Stomach (tissue), 8 donors: ENCODE measurements at regions not wholly inside any gene's neighbourhood (a gene's known extent, or its start where the extent isn't known, plus 50 kb on each side); places are given as distances from the start of the nearest gene placed in this dataset.

Experiments used
- DNase-seq, 2 donors: peaks; one replicate each; pipeline versions ENCODE4 v3.0.0 to v3.0.0-alpha.2; 2013 to 2019
- H3K27ac ChIP-seq, 5 donors: fragments of 200-600 bp in 4 of 5; sonication (generic) in 4 of 5; one replicate each; pipeline ENCODE4 v1.5.1; 2013 to 2019; ENCODE audit warnings: mild to moderate bottlenecking in 1 of 5, moderate library complexity in 1 of 5
- H3K27me3 ChIP-seq, 3 donors: fragments of 200-600 bp; sonication (generic); one replicate each; pipeline ENCODE4 v1.5.1; 2017 to 2019; ENCODE audit warnings: mixed run types in 1 of 3
- H3K36me3 ChIP-seq, 4 donors: fragments of 200-600 bp; sonication (generic); 1 replicate in 3 of 4; 2 replicates in 1 of 4; pipeline ENCODE4 v1.5.1; 2016 to 2019
- H3K4me1 ChIP-seq, 4 donors: fragments of 200-600 bp; sonication (generic); one replicate each; pipeline ENCODE4 v1.5.1; 2016 to 2019
- H3K4me3 ChIP-seq, 4 donors: fragments of 200-600 bp; sonication (generic) in 3 of 4; one replicate each; pipeline ENCODE4 v1.5.1; 2016 to 2019; ENCODE audit warnings: mild to moderate bottlenecking in 1 of 4
- H3K9me3 ChIP-seq, 4 donors: fragments of 200-600 bp; sonication (generic); one replicate each; pipeline ENCODE4 v1.5.1; 2016 to 2019
- CTCF ChIP-seq, 7 experiments: fragments of 450-650 bp in 4 of 7; fragments of 200-600 bp in 3 of 7; sonication (generic) in 3 of 7; IDR thresholded peaks; one replicate each; pipeline ENCODE4 v1.5.1; 2016 to 2019; ENCODE audit warnings: antibody characterized with exemption in 7 of 7, control low read depth in 2 of 7, mild to moderate bottlenecking in 1 of 7
- EP300 ChIP-seq: sonication (generic); formaldehyde crosslinking; IDR thresholded peaks from one replicate; pipeline ENCODE4 v1.6.1; 2017; ENCODE audit warnings: antibody characterized with exemption
- POLR2A ChIP-seq, 4 donors: fragments of 450-650 bp; IDR thresholded peaks; one replicate each; pipeline ENCODE4 v1.6.1; 2016; ENCODE audit warnings: antibody characterized with exemption in 4 of 4, control low read depth in 2 of 4, mild to moderate bottlenecking in 1 of 4, moderate library complexity in 1 of 4
- POLR2AphosphoS5 ChIP-seq, 3 donors: sonication (generic); formaldehyde crosslinking; IDR thresholded peaks; one replicate each; pipeline ENCODE4 v1.6.1; 2016; ENCODE audit warnings: antibody characterized with exemption in 3 of 3
- WGBS, 5 donors: extraction: QIAGEN DNeasy Blood & Tissue Kit in 3 of 5; methylation state at CpG; one replicate each; pipeline versions ENCODE4 v1.1.5 to v1.1.7; 2013 to 2018; 5-methylcytosine and 5-hydroxymethylcytosine counted together
- intact Hi-C: fragments of 100-400 bp; cut with DNase I; formaldehyde crosslinking; loops from one replicate; pipeline ENCODE4 v1.15.1; 2023; ENCODE audit warnings: low total_unique reads
- donor health status: healthy with polysubstance abuse.
- donor health status: Bipolar disorder and iron deficiency.
- donor health status: healthy.

GRCh38 chr5:92567831-92568450 is 1013.1 kb downstream of the NR2F1-AS1 start:
- Histone ChIP-seq H3K4me3 (no peak overlapping the region), H3K27me3 (no peaks in the 10 kb centered on the region), H3K27ac (no peak overlapping the region), H3K9me3 (no peaks in the 10 kb centered on the region), H3K36me3 (no peaks in the 10 kb centered on the region), H3K4me1 (no peaks in the 10 kb centered on the region)
- TF ChIP-seq POLR2A (IDR thresholded peaks at IDR 0.05) (no peak), CTCF (IDR thresholded peaks at IDR 0.05) (no peak), POLR2AphosphoS5 (IDR thresholded peaks at IDR 0.05) (no peak), EP300 (no peak)
- WGBS, 5 donors, result 50 to 85% (median 69%) methylated on average over 3 of the region's 3 CpGs
- no peak for DNase-seq
- intact Hi-C loops, result no loop called here

GRCh38 chr5:92566113-92566786 is 1014.8 kb downstream of the NR2F1-AS1 start:
- WGBS, 5 donors, result 44 to 62% (median 54%) methylated on average over 3 of the region's 3 CpGs
- H3K27me3 ChIP-seq, result no peaks in the 10 kb centered on the region
- H3K9me3 ChIP-seq, result no peaks in the 10 kb centered on the region
- TF ChIP-seq POLR2AphosphoS5 (IDR thresholded peaks at IDR 0.05), result no peak
- TF ChIP-seq CTCF (IDR thresholded peaks at IDR 0.05), result no peak
- no peak for TF ChIP-seq EP300
- TF ChIP-seq POLR2A (IDR thresholded peaks at IDR 0.05), result no peak
- H3K36me3 ChIP-seq, result no peaks in the 10 kb centered on the region
- no peak for DNase-seq
- no peak overlapping the region for H3K27ac ChIP-seq
- H3K4me3 ChIP-seq, result no peak overlapping the region
- intact Hi-C loops, result no loop called here
- H3K4me1 ChIP-seq, result no peaks in the 10 kb centered on the region

DNA sequence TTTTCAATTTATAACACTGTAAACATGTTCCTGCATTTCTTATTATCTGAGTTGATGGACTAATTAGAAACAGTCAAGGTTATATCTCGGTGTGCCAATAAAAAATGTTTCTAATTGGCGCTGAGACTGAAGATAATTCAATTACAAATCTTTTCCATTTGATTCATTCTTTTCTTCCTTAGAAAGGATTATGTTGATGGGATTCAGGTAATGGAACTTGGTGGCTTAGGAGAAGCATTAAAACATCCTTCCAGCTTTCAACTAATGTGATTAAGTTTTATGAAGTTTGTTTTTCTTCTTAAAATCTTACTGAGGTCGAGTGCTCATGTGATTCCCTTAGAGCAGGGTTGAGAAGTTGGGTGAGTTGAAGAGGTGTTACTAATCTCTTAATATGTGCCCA is 1015.3 kb downstream of the NR2F1-AS1 start:
- no peaks in the 10 kb centered on the region for H3K27me3 ChIP-seq
- 61 to 78% (median 66%) methylated on average over 3 of the region's 3 CpGs for WGBS, 5 donors
- no peaks in the 10 kb centered on the region for H3K36me3 ChIP-seq
- H3K4me1 ChIP-seq, result no peaks in the 10 kb centered on the region
- intact Hi-C loops, result no loop called here
- no peak for DNase-seq
- no peak overlapping the region for H3K4me3 ChIP-seq
- H3K27ac ChIP-seq, result no peak overlapping the region
- H3K9me3 ChIP-seq, result no peaks in the 10 kb centered on the region
- TF ChIP-seq EP300, result no peak
- no peak for TF ChIP-seq CTCF (IDR thresholded peaks at IDR 0.05)
- no peak for TF ChIP-seq POLR2A (IDR thresholded peaks at IDR 0.05)
- no peak for TF ChIP-seq POLR2AphosphoS5 (IDR thresholded peaks at IDR 0.05)

GRCh38 chr5:92562065-92562464 is 1019.0 kb downstream of the NR2F1-AS1 start:
- H3K27me3 ChIP-seq, result no peaks in the 10 kb centered on the region
- no peak overlapping the region for H3K27ac ChIP-seq
- H3K9me3 ChIP-seq, result no peaks in the 10 kb centered on the region
- H3K36me3 ChIP-seq, result no peaks in the 10 kb centered on the region
- DNase-seq, result no peak
- no peak for TF ChIP-seq POLR2A (IDR thresholded peaks at IDR 0.05)
- no peak for TF ChIP-seq EP300
- no peak for TF ChIP-seq POLR2AphosphoS5 (IDR thresholded peaks at IDR 0.05)
- TF ChIP-seq CTCF (IDR thresholded peaks at IDR 0.05), result no peak
- no peaks in the 10 kb centered on the region for H3K4me1 ChIP-seq
- no peak overlapping the region for H3K4me3 ChIP-seq
- intact Hi-C loops, result no loop called here
